Fibroblast of lung (primary cell): ENCODE measurements at regions not wholly inside any gene's neighbourhood (a gene's known extent, or its start where the extent isn't known, plus 50 kb on each side); places are given as distances from the start of the nearest gene placed in this dataset.

Experiments
- DNase-seq, 2 donors: peaks; one replicate each; pipeline versions ENCODE4 v3.0.0 to v3.0.0-alpha.2; 2010; ENCODE audit warnings: low read depth in 2 of 2
- H2AFZ ChIP-seq: 2 replicates; pipeline ENCODE4 v1.5.1; 2012; ENCODE audit warnings: low read length, control low read depth, inconsistent platforms
- H3K27ac ChIP-seq: 2 replicates; pipeline ENCODE4 v1.5.1; 2011; ENCODE audit warnings: low read length, control low read depth; ENCODE audit not compliant: insufficient read depth
- H3K27me3 ChIP-seq: 2 replicates; pipeline ENCODE4 v1.5.1; 2011; ENCODE audit warnings: mild to moderate bottlenecking, low read length; ENCODE audit not compliant: control insufficient read depth, insufficient read depth
- H3K36me3 ChIP-seq: 2 replicates; pipeline ENCODE4 v1.5.1; 2011; ENCODE audit warnings: low read length; ENCODE audit not compliant: control insufficient read depth, insufficient read depth
- H3K4me1 ChIP-seq: 2 replicates; pipeline ENCODE4 v1.5.1; 2011; ENCODE audit warnings: low read length; ENCODE audit not compliant: control insufficient read depth, insufficient read depth; ENCODE audit errors: extremely low read depth
- H3K4me2 ChIP-seq: 2 replicates; pipeline ENCODE4 v1.5.1; 2011; ENCODE audit warnings: low read length, control low read depth; ENCODE audit not compliant: insufficient read depth; ENCODE audit errors: extremely low read depth
- H3K4me3 ChIP-seq, 4 experiments: fragments of 200-600 bp in 1 of 4; sonication (generic) in 1 of 4; replicated peaks in 1 of 4; 2 replicates each; pipeline ENCODE4 v1.5.1; 2011 to 2016; ENCODE audit warnings: low read length in 4 of 4, low read depth in 3 of 4, mild to moderate bottlenecking in 3 of 4, control low read depth in 2 of 4, inconsistent platforms in 1 of 4, mixed read lengths in 1 of 4; ENCODE audit not compliant: insufficient read depth in 1 of 4; ENCODE audit errors: control extremely low read depth in 1 of 4
- H3K79me2 ChIP-seq: 2 replicates; pipeline ENCODE4 v1.5.1; 2012; ENCODE audit warnings: mild to moderate bottlenecking, low read length, inconsistent platforms; ENCODE audit not compliant: control insufficient read depth, insufficient read depth
- H3K9ac ChIP-seq: 2 replicates; pipeline ENCODE4 v1.5.1; 2011; ENCODE audit warnings: mild to moderate bottlenecking, low read length, control low read depth; ENCODE audit not compliant: insufficient read depth
- H3K9me3 ChIP-seq: 2 replicates; pipeline ENCODE4 v1.5.1; 2012; ENCODE audit warnings: low read depth, low read length; ENCODE audit not compliant: control insufficient read depth, insufficient read depth
- H4K20me1 ChIP-seq: 2 replicates; pipeline ENCODE4 v1.5.1; 2011; ENCODE audit warnings: low read length; ENCODE audit not compliant: control insufficient read depth, insufficient read depth; ENCODE audit errors: extremely low read depth
- CTCF ChIP-seq, 2 donors: IDR thresholded peaks in 1 of 2; conservative IDR thresholded peaks in 1 of 2; 1 replicate in 1 of 2; 2 replicates in 1 of 2; pipeline ENCODE4 v1.5.1; 2011 to 2012; ENCODE audit warnings: low read length in 2 of 2, control low read depth in 1 of 2, inconsistent platforms in 1 of 2, low read depth in 1 of 2, mild to moderate bottlenecking in 1 of 2
- EZH2 ChIP-seq: IDR thresholded peaks from 2 replicates; pipeline ENCODE4 v1.5.1; 2012; ENCODE audit warnings: low read length, control low read depth, mild to moderate bottlenecking; ENCODE audit errors: missing control alignments

- Histone ChIP-seq H4K20me1 (no peaks in the 10 kb centered on the region), H3K36me3 (no peaks in the 10 kb centered on the region), H3K9me3 (no peaks in the 10 kb centered on the region), H2AFZ (no peak overlapping the region), H3K4me2 (no peak overlapping the region), H3K4me1 (no peaks in the 10 kb centered on the region), H3K27ac (no peak overlapping the region), H3K9ac (no peak overlapping the region), H3K79me2 (no peaks in the 10 kb centered on the region), H3K27me3 (peaks cover 5% of the 10 kb centered on the region), H3K4me3 (no peak overlapping the region)
- no peak for DNase-seq
- TF ChIP-seq CTCF (conservative IDR thresholded peaks at IDR 0.05 in 1 of 2, IDR thresholded peaks at IDR 0.05 in 1 of 2; ENCODE audit: low read depth in 1 of 2, low read length in 2 of 2) = no peak
- no peak for TF ChIP-seq EZH2
These were observed 157.0 kb upstream of the TNP1 start for GRCh38 chr2:217016796-217017419.

- Histone ChIP-seq H3K4me1 (no peaks in the 10 kb centered on the region), H3K9me3 (no peaks in the 10 kb centered on the region), H2AFZ (no peak overlapping the region), H3K36me3 (no peaks in the 10 kb centered on the region), H3K79me2 (no peaks in the 10 kb centered on the region), H3K27ac (no peak overlapping the region), H4K20me1 (no peaks in the 10 kb centered on the region), H3K4me3 (no peak overlapping the region), H3K27me3 (peaks cover 5% of the 10 kb centered on the region), H3K4me2 (no peak overlapping the region), H3K9ac (no peak overlapping the region)
- no peak for TF ChIP-seq CTCF (conservative IDR thresholded peaks at IDR 0.05 in 1 of 2, IDR thresholded peaks at IDR 0.05 in 1 of 2; ENCODE audit: low read depth in 1 of 2, low read length in 2 of 2)
- no peak for DNase-seq
These were observed 154.7 kb upstream of the TNP1 start for GRCh38 chr2:217014328-217015105.

- DNase-seq = no peak
- H4K20me1 ChIP-seq = no peaks in the 10 kb centered on the region
- H3K27me3 ChIP-seq = peaks cover 5% of the 10 kb centered on the region
- H3K36me3 ChIP-seq = no peaks in the 10 kb centered on the region
- H3K27ac ChIP-seq = no peak overlapping the region
- no peaks in the 10 kb centered on the region for H3K4me1 ChIP-seq
- no peak for TF ChIP-seq EZH2
- no peak for TF ChIP-seq CTCF (conservative IDR thresholded peaks at IDR 0.05 in 1 of 2, IDR thresholded peaks at IDR 0.05 in 1 of 2; ENCODE audit: low read depth in 1 of 2, low read length in 2 of 2)
- H2AFZ ChIP-seq = no peak overlapping the region
- H3K79me2 ChIP-seq = no peaks in the 10 kb centered on the region
- no peak overlapping the region for H3K4me3 ChIP-seq
- no peaks in the 10 kb centered on the region for H3K9me3 ChIP-seq
- no peak overlapping the region for H3K9ac ChIP-seq
- no peak overlapping the region for H3K4me2 ChIP-seq
These were observed 154.1 kb upstream of the TNP1 start for GRCh38 chr2:217013926-217014325.
